ENCODE measurements at regions not wholly inside any gene's neighbourhood (a gene's known extent, or its start where the extent isn't known, plus 50 kb on each side); places are given as distances from the start of the nearest gene placed in this dataset.

- no peak for TF ChIP-seq CTCF (IDR thresholded peaks at IDR 0.05)
- TF ChIP-seq POLR2A (IDR thresholded peaks at IDR 0.05), result no peak
Measured at GRCh38 chr10:35908451-35908850, 266.4 kb upstream of the FZD8 start.
